ENCODE measurements at regions not wholly inside any gene's neighbourhood (a gene's known extent, or its start where the extent isn't known, plus 50 kb on each side); places are given as distances from the start of the nearest gene placed in this dataset.

- Histone ChIP-seq H3K4me1 (replicated peaks in 1 of 2; ENCODE audit: control insufficient read depth in 2 of 2, insufficient read depth in 2 of 2, low read length in 2 of 2) (no peaks in the 10 kb centered on the region), H3K4me3 (no peak overlapping the region), H3K9ac (ENCODE audit: insufficient read depth in 1 of 2, low read depth in 2 of 2, low read length in 2 of 2) (no peak overlapping the region), H4K20me1 (replicated peaks; ENCODE audit: control insufficient read depth, insufficient read depth, low read length) (no peaks in the 10 kb centered on the region), H3K79me2 (ENCODE audit: control insufficient read depth, insufficient read depth, low read length) (no peaks in the 10 kb centered on the region), H3K9me1 (ENCODE audit: control insufficient read depth, insufficient read depth, low read length) (no peaks in the 10 kb centered on the region), H3K27ac (ENCODE audit: extremely low read depth, low read depth, low read length) (no peak overlapping the region), H3K9me3 (replicated peaks; ENCODE audit: control insufficient read depth, insufficient read depth, low read depth, low read length) (no peaks in the 10 kb centered on the region), H3K36me3 (ENCODE audit: control insufficient read depth, insufficient read depth, low read length) (no peaks in the 10 kb centered on the region), H2AFZ (ENCODE audit: low read depth, low read length) (no peak overlapping the region), H3K4me2 (ENCODE audit: insufficient read depth, low read length) (no peak overlapping the region), H3K27me3 (ENCODE audit: control insufficient read depth in 2 of 2, insufficient read depth in 2 of 2, low read length in 2 of 2) (no peaks in the 10 kb centered on the region)
- ATAC-seq (no peak), FAIRE-seq (no peak), DNase-seq (ENCODE audit: extremely low read depth in 1 of 4, low spot score in 3 of 4) (no peak)
- ChIA-PET CTCF (ENCODE audit: low intra/inter-chr PET ratio) (no interaction called here), POLR2A (no interaction called here)
- WGBS (ENCODE audit: insufficient coverage, low coverage, missing lambda C conversion rate): 0% methylated on average over 4 of the region's 4 CpGs
- no TSS peak for BruUV-seq (replicated peaks)
- in situ Hi-C loops (cut with MboI): no loop called here
- intact Hi-C loops (cut with micrococcal nuclease): no loop called here
- no peak for TF ChIP-seq ETS2 (tag; IDR thresholded peaks at IDR 0.05; ENCODE audit: borderline replicate concordance, poor library complexity, severe bottlenecking)
- TF ChIP-seq POU5F1 (IDR thresholded peaks at IDR 0.05; ENCODE audit: borderline replicate concordance, low read depth, low read length, partially characterized antibody): no peak
- TF ChIP-seq ZNF668 (CRISPR knock-in tag; IDR thresholded peaks at IDR 0.05): no peak
- no peak for TF ChIP-seq FOXJ2 (tag; IDR thresholded peaks at IDR 0.05)
- no peak for TF ChIP-seq ELF4 (CRISPR knock-in tag; IDR thresholded peaks at IDR 0.05)
- TF ChIP-seq CTCF (IDR thresholded peaks at IDR 0.05 in 2 of 3, conservative IDR thresholded peaks at IDR 0.05 in 1 of 3; ENCODE audit: insufficient read depth in 2 of 3, low read depth in 1 of 3, low read length in 3 of 3): no peak
- TF ChIP-seq ZNF780A (CRISPR knock-in tag; IDR thresholded peaks at IDR 0.05): no peak
- TF ChIP-seq, protein P1, sequence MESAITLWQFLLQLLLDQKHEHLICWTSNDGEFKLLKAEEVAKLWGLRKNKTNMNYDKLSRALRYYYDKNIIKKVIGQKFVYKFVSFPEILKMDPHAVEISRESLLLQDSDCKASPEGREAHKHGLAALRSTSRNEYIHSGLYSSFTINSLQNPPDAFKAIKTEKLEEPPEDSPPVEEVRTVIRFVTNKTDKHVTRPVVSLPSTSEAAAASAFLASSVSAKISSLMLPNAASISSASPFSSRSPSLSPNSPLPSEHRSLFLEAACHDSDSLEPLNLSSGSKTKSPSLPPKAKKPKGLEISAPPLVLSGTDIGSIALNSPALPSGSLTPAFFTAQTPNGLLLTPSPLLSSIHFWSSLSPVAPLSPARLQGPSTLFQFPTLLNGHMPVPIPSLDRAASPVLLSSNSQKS (CRISPR knock-in tag; IDR thresholded peaks at IDR 0.05): no peak
- TF ChIP-seq, protein P2, sequence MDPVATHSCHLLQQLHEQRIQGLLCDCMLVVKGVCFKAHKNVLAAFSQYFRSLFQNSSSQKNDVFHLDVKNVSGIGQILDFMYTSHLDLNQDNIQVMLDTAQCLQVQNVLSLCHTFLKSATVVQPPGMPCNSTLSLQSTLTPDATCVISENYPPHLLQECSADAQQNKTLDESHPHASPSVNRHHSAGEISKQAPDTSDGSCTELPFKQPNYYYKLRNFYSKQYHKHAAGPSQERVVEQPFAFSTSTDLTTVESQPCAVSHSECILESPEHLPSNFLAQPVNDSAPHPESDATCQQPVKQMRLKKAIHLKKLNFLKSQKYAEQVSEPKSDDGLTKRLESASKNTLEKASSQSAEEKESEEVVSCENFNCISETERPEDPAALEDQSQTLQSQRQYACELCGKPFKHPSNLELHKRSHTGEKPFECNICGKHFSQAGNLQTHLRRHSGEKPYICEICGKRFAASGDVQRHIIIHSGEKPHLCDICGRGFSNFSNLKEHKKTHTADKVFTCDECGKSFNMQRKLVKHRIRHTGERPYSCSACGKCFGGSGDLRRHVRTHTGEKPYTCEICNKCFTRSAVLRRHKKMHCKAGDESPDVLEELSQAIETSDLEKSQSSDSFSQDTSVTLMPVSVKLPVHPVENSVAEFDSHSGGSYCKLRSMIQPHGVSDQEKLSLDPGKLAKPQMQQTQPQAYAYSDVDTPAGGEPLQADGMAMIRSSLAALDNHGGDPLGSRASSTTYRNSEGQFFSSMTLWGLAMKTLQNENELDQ (CRISPR knock-in tag; IDR thresholded peaks at IDR 0.05; ENCODE audit: borderline replicate concordance): no peak
- TF ChIP-seq HOXB6 (CRISPR knock-in tag; IDR thresholded peaks at IDR 0.05; ENCODE audit: borderline replicate concordance): no peak
- no peak for TF ChIP-seq PHF20 (IDR thresholded peaks at IDR 0.05; ENCODE audit: partially characterized antibody)
- TF ChIP-seq, protein P3, sequence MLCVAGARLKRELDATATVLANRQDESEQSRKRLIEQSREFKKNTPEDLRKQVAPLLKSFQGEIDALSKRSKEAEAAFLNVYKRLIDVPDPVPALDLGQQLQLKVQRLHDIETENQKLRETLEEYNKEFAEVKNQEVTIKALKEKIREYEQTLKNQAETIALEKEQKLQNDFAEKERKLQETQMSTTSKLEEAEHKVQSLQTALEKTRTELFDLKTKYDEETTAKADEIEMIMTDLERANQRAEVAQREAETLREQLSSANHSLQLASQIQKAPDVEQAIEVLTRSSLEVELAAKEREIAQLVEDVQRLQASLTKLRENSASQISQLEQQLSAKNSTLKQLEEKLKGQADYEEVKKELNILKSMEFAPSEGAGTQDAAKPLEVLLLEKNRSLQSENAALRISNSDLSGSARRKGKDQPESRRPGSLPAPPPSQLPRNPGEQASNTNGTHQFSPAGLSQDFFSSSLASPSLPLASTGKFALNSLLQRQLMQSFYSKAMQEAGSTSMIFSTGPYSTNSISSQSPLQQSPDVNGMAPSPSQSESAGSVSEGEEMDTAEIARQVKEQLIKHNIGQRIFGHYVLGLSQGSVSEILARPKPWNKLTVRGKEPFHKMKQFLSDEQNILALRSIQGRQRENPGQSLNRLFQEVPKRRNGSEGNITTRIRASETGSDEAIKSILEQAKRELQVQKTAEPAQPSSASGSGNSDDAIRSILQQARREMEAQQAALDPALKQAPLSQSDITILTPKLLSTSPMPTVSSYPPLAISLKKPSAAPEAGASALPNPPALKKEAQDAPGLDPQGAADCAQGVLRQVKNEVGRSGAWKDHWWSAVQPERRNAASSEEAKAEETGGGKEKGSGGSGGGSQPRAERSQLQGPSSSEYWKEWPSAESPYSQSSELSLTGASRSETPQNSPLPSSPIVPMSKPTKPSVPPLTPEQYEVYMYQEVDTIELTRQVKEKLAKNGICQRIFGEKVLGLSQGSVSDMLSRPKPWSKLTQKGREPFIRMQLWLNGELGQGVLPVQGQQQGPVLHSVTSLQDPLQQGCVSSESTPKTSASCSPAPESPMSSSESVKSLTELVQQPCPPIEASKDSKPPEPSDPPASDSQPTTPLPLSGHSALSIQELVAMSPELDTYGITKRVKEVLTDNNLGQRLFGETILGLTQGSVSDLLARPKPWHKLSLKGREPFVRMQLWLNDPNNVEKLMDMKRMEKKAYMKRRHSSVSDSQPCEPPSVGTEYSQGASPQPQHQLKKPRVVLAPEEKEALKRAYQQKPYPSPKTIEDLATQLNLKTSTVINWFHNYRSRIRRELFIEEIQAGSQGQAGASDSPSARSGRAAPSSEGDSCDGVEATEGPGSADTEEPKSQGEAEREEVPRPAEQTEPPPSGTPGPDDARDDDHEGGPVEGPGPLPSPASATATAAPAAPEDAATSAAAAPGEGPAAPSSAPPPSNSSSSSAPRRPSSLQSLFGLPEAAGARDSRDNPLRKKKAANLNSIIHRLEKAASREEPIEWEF (CRISPR knock-in tag; IDR thresholded peaks at IDR 0.05): no peak
These were observed 888.7 kb upstream of the CNTNAP5 start for GRCh38 chr2:123136419-123136818.
